H9 (cell line): ENCODE measurements at regions not wholly inside any gene's neighbourhood (a gene's known extent, or its start where the extent isn't known, plus 50 kb on each side); places are given as distances from the start of the nearest gene placed in this dataset.
A peak's percentile ranks its signal among the peaks of the same experiment; 100 is the strongest.

Experiments
- DNase-seq: peaks from one replicate; pipeline ENCODE4 v3.0.0-alpha.2; 2017
- H2AFZ ChIP-seq: one replicate; pipeline ENCODE4 v1.6.1; 2013; ENCODE audit warnings: mild to moderate bottlenecking, low read length, control low read depth, moderate library complexity
- H2AK5ac ChIP-seq: 2 replicates; pipeline ENCODE4 v1.6.1; 2013; ENCODE audit warnings: low read length, control low read depth, mixed read lengths; ENCODE audit not compliant: insufficient read length
- H2BK120ac ChIP-seq: one replicate; pipeline ENCODE4 v1.6.1; 2013; ENCODE audit warnings: low read depth, mild to moderate bottlenecking, low read length, control low read depth, inconsistent platforms; ENCODE audit not compliant: poor library complexity, severe bottlenecking
- H2BK12ac ChIP-seq: 2 replicates; pipeline ENCODE4 v1.6.1; 2013; ENCODE audit warnings: low read length, control low read depth, mixed read lengths, low read depth; ENCODE audit not compliant: insufficient read length
- H2BK15ac ChIP-seq: 2 replicates; pipeline ENCODE4 v1.6.1; 2013; ENCODE audit warnings: low read depth, low read length, control low read depth
- H2BK20ac ChIP-seq: one replicate; pipeline ENCODE4 v1.6.1; 2013; ENCODE audit warnings: low read depth, mild to moderate bottlenecking, low read length, control low read depth, inconsistent platforms; ENCODE audit not compliant: poor library complexity, severe bottlenecking
- H2BK5ac ChIP-seq: 2 replicates; pipeline ENCODE4 v1.6.1; 2013; ENCODE audit warnings: low read length, control low read depth, mixed read lengths; ENCODE audit not compliant: insufficient read length
- H3K14ac ChIP-seq: 2 replicates; pipeline ENCODE4 v1.6.1; 2013; ENCODE audit warnings: low read length, control low read depth; ENCODE audit not compliant: insufficient read depth
- H3K18ac ChIP-seq: 2 replicates; pipeline ENCODE4 v1.6.1; 2013; ENCODE audit warnings: low read depth, mild to moderate bottlenecking, mixed read lengths, low read length, control low read depth; ENCODE audit not compliant: insufficient read length
- H3K23ac ChIP-seq: 2 replicates; pipeline ENCODE4 v1.6.1; 2013; ENCODE audit warnings: low read length, control low read depth, mixed read lengths, low read depth; ENCODE audit not compliant: insufficient read length
- H3K23me2 ChIP-seq: 2 replicates; pipeline ENCODE4 v1.6.1; 2013; ENCODE audit warnings: low read depth, mild to moderate bottlenecking, mixed read lengths, low read length, control low read depth; ENCODE audit not compliant: insufficient read length, poor library complexity, severe bottlenecking
- H3K27ac ChIP-seq: 2 replicates; pipeline ENCODE4 v1.5.1; 2013; ENCODE audit warnings: low read length, control low read depth, mixed read lengths, low read depth; ENCODE audit not compliant: insufficient read length
- H3K27me3 ChIP-seq: 2 replicates; pipeline ENCODE4 v1.6.1; 2013; ENCODE audit warnings: low read length, control low read depth, inconsistent platforms; ENCODE audit not compliant: insufficient read depth
- H3K4ac ChIP-seq: 2 replicates; pipeline ENCODE4 v1.6.1; 2013; ENCODE audit warnings: low read depth, mild to moderate bottlenecking, control low read depth, inconsistent platforms, low read length, moderate library complexity
- H3K4me1 ChIP-seq: 2 replicates; pipeline ENCODE4 v1.6.1; 2013; ENCODE audit warnings: low read length, control low read depth, inconsistent platforms; ENCODE audit not compliant: insufficient read depth
- H3K4me2 ChIP-seq: 2 replicates; pipeline ENCODE4 v1.6.1; 2013; ENCODE audit warnings: low read length, control low read depth, mixed read lengths; ENCODE audit not compliant: insufficient read length, insufficient read depth
- H3K56ac ChIP-seq: 2 replicates; pipeline ENCODE4 v1.6.1; 2013; ENCODE audit warnings: low read depth, mild to moderate bottlenecking, mixed read lengths, low read length, control low read depth; ENCODE audit not compliant: insufficient read length
- H3K79me1 ChIP-seq: 2 replicates; pipeline ENCODE4 v1.6.1; 2013; ENCODE audit warnings: low read depth, mild to moderate bottlenecking, moderate library complexity, low read length, control low read depth, inconsistent platforms; ENCODE audit not compliant: insufficient read depth, poor library complexity, severe bottlenecking
- H3K79me2 ChIP-seq: 2 replicates; pipeline ENCODE4 v1.6.1; 2013; ENCODE audit warnings: low read length, control low read depth, inconsistent platforms; ENCODE audit not compliant: insufficient read depth
- H3K9ac ChIP-seq: 2 replicates; pipeline ENCODE4 v1.6.1; 2013; ENCODE audit warnings: low read length, control low read depth, mixed read lengths; ENCODE audit not compliant: insufficient read length; ENCODE audit errors: extremely low read depth
- H3K9me3 ChIP-seq: one replicate; pipeline ENCODE4 v1.6.1; 2013; ENCODE audit warnings: low read depth, low read length, inconsistent platforms; ENCODE audit not compliant: control insufficient read depth
- H3T11ph ChIP-seq: one replicate; pipeline ENCODE4 v1.6.1; 2013; ENCODE audit warnings: mild to moderate bottlenecking, low read length, control low read depth, inconsistent platforms
- H4K20me1 ChIP-seq: one replicate; pipeline ENCODE4 v1.6.1; 2013; ENCODE audit not compliant: control insufficient read depth, insufficient read length, insufficient read depth
- H4K5ac ChIP-seq: 2 replicates; pipeline ENCODE4 v1.6.1; 2013; ENCODE audit warnings: low read depth, mild to moderate bottlenecking, mixed read lengths, low read length, control low read depth; ENCODE audit not compliant: insufficient read length
- H4K8ac ChIP-seq: replicated peaks from 2 replicates; pipeline ENCODE4 v1.6.1; 2013; ENCODE audit warnings: low read length, control low read depth, mixed read lengths, low read depth; ENCODE audit not compliant: insufficient read length
- H4K91ac ChIP-seq: 2 replicates; pipeline ENCODE4 v1.6.1; 2013; ENCODE audit warnings: low read depth, mild to moderate bottlenecking, moderate library complexity, mixed read lengths, low read length, control low read depth; ENCODE audit not compliant: insufficient read length
- H3K27ac Mint-ChIP-seq, 3 experiments: 2 replicates in 2 of 3; 3 replicates in 1 of 3; pipeline ENCODE4 v1.8.0; 2020 to 2021; ENCODE audit warnings: mixed read lengths in 3 of 3, mild to moderate bottlenecking in 1 of 3, moderate library complexity in 1 of 3
- H3K27me3 Mint-ChIP-seq: 2 replicates; pipeline ENCODE4 v1.8.0; 2021; ENCODE audit warnings: low read depth, mild to moderate bottlenecking, moderate library complexity, mixed read lengths
- H3K36me3 Mint-ChIP-seq, 3 experiments: 2 replicates in 2 of 3; 3 replicates in 1 of 3; pipeline ENCODE4 v1.8.0; 2020 to 2021; ENCODE audit warnings: low read depth in 3 of 3, mixed read lengths in 3 of 3; ENCODE audit not compliant: insufficient read depth in 1 of 3
- H3K4me1 Mint-ChIP-seq, 2 experiments: 2 replicates each; pipeline ENCODE4 v1.8.0; 2020; ENCODE audit warnings: mixed read lengths in 2 of 2
- H3K4me3 Mint-ChIP-seq, 2 experiments: 2 replicates in 1 of 2; 3 replicates in 1 of 2; pipeline ENCODE4 v1.8.0; 2020 to 2021; ENCODE audit warnings: mild to moderate bottlenecking in 2 of 2, mixed read lengths in 2 of 2, moderate library complexity in 1 of 2
- H3K9me3 Mint-ChIP-seq, 2 experiments: 2 replicates in 1 of 2; 3 replicates in 1 of 2; pipeline ENCODE4 v1.8.0; 2020; ENCODE audit warnings: mild to moderate bottlenecking in 2 of 2, mixed read lengths in 2 of 2, moderate library complexity in 1 of 2
- CTCF ChIP-seq: fragments of 200-600 bp; sonication (generic); conservative IDR thresholded peaks from 3 replicates; pipeline ENCODE4 v1.8.0; 2021; ENCODE audit warnings: antibody characterized with exemption, mild to moderate bottlenecking
- WGBS: extraction: QIAGEN DNeasy Blood & Tissue Kit; methylation state at CpG from one replicate; pipeline ENCODE4 v1.1.7; 2013; ENCODE audit warnings: missing lambda C conversion rate, low lambda C conversion rate, mixed read lengths; ENCODE audit not compliant: insufficient read length; ENCODE audit errors: extremely low coverage; 5-methylcytosine and 5-hydroxymethylcytosine counted together

- H3K36me3 Mint-ChIP-seq, result no peaks in the 10 kb centered on the region
- peak; percentile 10 for DNase-seq
- no peak overlapping the region for H2AK5ac ChIP-seq
Observed at GRCh38 chr15:100716456-100717085, 114.2 kb downstream of the ASB7 start.

More at GRCh38 chr15:100716456-100717085, 114.2 kb downstream of the ASB7 start:
- H2AFZ ChIP-seq, result no peak overlapping the region
- TF ChIP-seq CTCF, result no peak
- H3K27me3 Mint-ChIP-seq, result peaks cover 6% of the 10 kb centered on the region
- no peak overlapping the region for H3K4me2 ChIP-seq
- H3K56ac ChIP-seq, result no peak overlapping the region
- no peak overlapping the region for H4K5ac ChIP-seq
- no peak overlapping the region for H3K27ac ChIP-seq
- H3K4me1 Mint-ChIP-seq, result peaks cover 0 to 9% of the 10 kb centered on the region in 2 experiments; a peak in 2 of 4 replicates
- H2BK15ac ChIP-seq, result no peak overlapping the region
- H3K79me1 ChIP-seq, result no peaks in the 10 kb centered on the region
- no peak overlapping the region for H4K8ac ChIP-seq
- H4K20me1 ChIP-seq, result no peaks in the 10 kb centered on the region
- no peaks in the 10 kb centered on the region for H3K9me3 ChIP-seq
- H2BK120ac ChIP-seq, result no peak overlapping the region
- no CpG with 5 or more reads among the region's 10 CpGs for WGBS
- H4K91ac ChIP-seq, result no peak overlapping the region
- H3K9me3 Mint-ChIP-seq, result no peaks in the 10 kb centered on the region; a peak in 2 of 5 replicates
- no peaks in the 10 kb centered on the region for H3K27me3 ChIP-seq
- H2BK5ac ChIP-seq, result no peak overlapping the region
- H3K4me3 Mint-ChIP-seq, result no peak overlapping the region
- no peak overlapping the region for H3K27ac Mint-ChIP-seq
- no peak overlapping the region for H2BK20ac ChIP-seq
- no peak overlapping the region for H3K23ac ChIP-seq
- no peak overlapping the region for H2BK12ac ChIP-seq
- H3K4me1 ChIP-seq, result no peaks in the 10 kb centered on the region
- no peak overlapping the region for H3K18ac ChIP-seq
- no peak overlapping the region for H3K14ac ChIP-seq
- H3K4ac ChIP-seq, result no peak overlapping the region
- H3K23me2 ChIP-seq, result no peaks in the 10 kb centered on the region
- H3K79me2 ChIP-seq, result no peaks in the 10 kb centered on the region
- H3K9ac ChIP-seq, result no peak overlapping the region
- H3T11ph ChIP-seq, result no peak overlapping the region
